ENCODE measurements at regions not wholly inside any gene's neighbourhood (a gene's known extent, or its start where the extent isn't known, plus 50 kb on each side); places are given as distances from the start of the nearest gene placed in this dataset.

- Histone ChIP-seq H3K4me3 (replicated peaks in 1 of 3; ENCODE audit: insufficient read depth in 1 of 3, low read depth in 1 of 3, low read length in 3 of 3) (no peak overlapping the region), H3K9me1 (replicated peaks; ENCODE audit: control insufficient read depth, extremely low read depth, insufficient read depth, low read length) (no peaks in the 10 kb centered on the region), H3K4me1 (ENCODE audit: control insufficient read depth, extremely low read depth, insufficient read depth, low read length) (peaks cover 33% of the 10 kb centered on the region), H2AFZ (ENCODE audit: low read depth, low read length) (peak overlapping the region; percentile 52), H3K4me2 (ENCODE audit: insufficient read depth, low read length) (peak overlapping the region; percentile 43), H3K36me3 (ENCODE audit: control insufficient read depth in 2 of 2, extremely low read depth in 1 of 2, insufficient read depth in 2 of 2, low read length in 2 of 2) (no peaks in the 10 kb centered on the region), H3K9me3 (replicated peaks; ENCODE audit: control insufficient read depth, insufficient read depth, low read length) (no peaks in the 10 kb centered on the region), H4K20me1 (replicated peaks; ENCODE audit: control insufficient read depth, extremely low read depth, insufficient read depth, low read length) (no peaks in the 10 kb centered on the region), H3K79me2 (ENCODE audit: control insufficient read depth, insufficient read depth, low read length) (no peaks in the 10 kb centered on the region), H3K27ac (ENCODE audit: insufficient read depth, low read depth, low read length) (peak overlapping the region; percentile 47), H3K9ac (replicated peaks; ENCODE audit: extremely low read depth, insufficient read depth, low read length) (no peak overlapping the region), H3K27me3 (ENCODE audit: control insufficient read depth in 2 of 2, insufficient read depth in 2 of 2, low read length in 2 of 2) (no peaks in the 10 kb centered on the region)
- ChIA-PET CTCF (interaction anchor here (0.6 to 1.9 kb wide), 13 partner anchors 13 to 752 kb away, joined by 3 to 13 read pairs (median 5); no protein-coding TSS in a partner anchor), POLR2A (no interaction called here)
- DNase-seq (ENCODE audit: low read depth, low spot score) (peak; percentile 95), FAIRE-seq (peak; percentile 80)
- dilution Hi-C loops (cut with MboI; ENCODE audit: extremely low pct_ligation_motif_present, low sequenced_read_pairs) (no loop called here), intact Hi-C loops (cut with micrococcal nuclease) (loop anchor here (1.0 to 5.0 kb wide), 4 partner anchors 8 to 60 kb away; no protein-coding TSS in a partner anchor)
- BruUV-seq (replicated peaks), result no TSS peak
- no peak for TF ChIP-seq MAX (IDR thresholded peaks at IDR 0.05; ENCODE audit: insufficient read depth, insufficient read length)
- no peak for TF ChIP-seq FOS (IDR thresholded peaks at IDR 0.05; ENCODE audit: borderline replicate concordance, insufficient read depth, low read length)
- peak; percentile 79 for TF ChIP-seq GATA2 (IDR thresholded peaks at IDR 0.05; ENCODE audit: insufficient read depth, insufficient read length, low read depth, low read length)
Observed at GRCh38 chr3:107987036-107987939, 103.5 kb downstream of the CD47 start.

GRCh38 chr3:107986505-107986904, 104.3 kb downstream of the CD47 start:
- Histone ChIP-seq H3K27me3 (ENCODE audit: control insufficient read depth in 2 of 2, insufficient read depth in 2 of 2, low read length in 2 of 2) (no peaks in the 10 kb centered on the region), H3K36me3 (ENCODE audit: control insufficient read depth in 2 of 2, extremely low read depth in 1 of 2, insufficient read depth in 2 of 2, low read length in 2 of 2) (no peaks in the 10 kb centered on the region), H3K4me2 (ENCODE audit: insufficient read depth, low read length) (peak overlapping the region; percentile 43), H3K79me2 (ENCODE audit: control insufficient read depth, insufficient read depth, low read length) (no peaks in the 10 kb centered on the region), H3K27ac (ENCODE audit: insufficient read depth, low read depth, low read length) (peak overlapping the region; percentile 47), H4K20me1 (replicated peaks; ENCODE audit: control insufficient read depth, extremely low read depth, insufficient read depth, low read length) (no peaks in the 10 kb centered on the region), H3K4me3 (replicated peaks in 1 of 3; ENCODE audit: insufficient read depth in 1 of 3, low read depth in 1 of 3, low read length in 3 of 3) (no peak overlapping the region), H3K9ac (replicated peaks; ENCODE audit: extremely low read depth, insufficient read depth, low read length) (no peak overlapping the region), H3K4me1 (ENCODE audit: control insufficient read depth, extremely low read depth, insufficient read depth, low read length) (peaks cover 41% of the 10 kb centered on the region), H3K9me3 (replicated peaks; ENCODE audit: control insufficient read depth, insufficient read depth, low read length) (no peaks in the 10 kb centered on the region), H2AFZ (ENCODE audit: low read depth, low read length) (no peak overlapping the region), H3K9me1 (replicated peaks; ENCODE audit: control insufficient read depth, extremely low read depth, insufficient read depth, low read length) (no peaks in the 10 kb centered on the region)
- DNase-seq (ENCODE audit: low read depth, low spot score) (no peak), FAIRE-seq (no peak)
- CTCF ChIA-PET, result interaction anchor here (1.1 to 1.9 kb wide), 11 partner anchors 12 to 751 kb away, joined by 3 to 13 read pairs (median 5); no protein-coding TSS in a partner anchor
- intact Hi-C loops (cut with micrococcal nuclease) (loop anchor here (2.0 to 5.0 kb wide), 2 partner anchors 16 to 36 kb away; no protein-coding TSS in a partner anchor), dilution Hi-C loops (cut with MboI; ENCODE audit: extremely low pct_ligation_motif_present, low sequenced_read_pairs) (no loop called here)
- TF ChIP-seq EZH2 (IDR thresholded peaks at IDR 0.05; ENCODE audit: borderline replicate concordance, low read depth, low read length, severe bottlenecking) (no peak), MAX (IDR thresholded peaks at IDR 0.05; ENCODE audit: insufficient read depth, insufficient read length) (no peak), JUN (IDR thresholded peaks at IDR 0.05; ENCODE audit: borderline replicate concordance, insufficient read depth, insufficient read length, low read depth) (no peak), CTCF (IDR thresholded peaks at IDR 0.05; ENCODE audit: extremely low read depth in 1 of 2, insufficient read depth in 1 of 2, low read depth in 1 of 2, low read length in 2 of 2) (no peak), GATA2 (IDR thresholded peaks at IDR 0.05; ENCODE audit: insufficient read depth, insufficient read length, low read depth, low read length) (no peak), FOS (IDR thresholded peaks at IDR 0.05; ENCODE audit: borderline replicate concordance, insufficient read depth, low read length) (no peak), POLR2AphosphoS5 (IDR thresholded peaks at IDR 0.05; ENCODE audit: insufficient read depth, low read depth, low read length) (no peak), MYC (IDR thresholded peaks at IDR 0.05; ENCODE audit: low read depth, low read length) (no peak), POLR2A (IDR thresholded peaks at IDR 0.05; ENCODE audit: low read depth, low read length) (no peak)
- POLR2A ChIA-PET, result no interaction called here
- no TSS peak for BruUV-seq (replicated peaks)
